HepG2 (cell line): ENCODE measurements at regions not wholly inside any gene's neighbourhood (a gene's known extent, or its start where the extent isn't known, plus 50 kb on each side); places are given as distances from the start of the nearest gene placed in this dataset.

Experiments used
- ATAC-seq: fragments of 200-7000 bp; cut with Tn5 transposase; 3 replicates; pipeline ENCODE4 v1.9.1; 2020; ENCODE audit warnings: mild to moderate bottlenecking, moderate library complexity
- BruUV-seq: library from RNA; stranded (reverse); fragments of 400-500 nt; replicated peaks from 2 replicates; lab custom pipeline; 2021; lab: Mats Ljungman, UMichigan
- CTCF ChIA-PET: fragments of 300-600 bp; formaldehyde crosslinking; extraction: SDS; loops from one replicate; lab custom pipeline; 2021; ENCODE audit warnings: low total read pairs, inconsistent platforms, low intra/inter-chr PET ratio; lab: Yijun Ruan, JAX
- POLR2A ChIA-PET: fragments of 350-600 bp; sonication (Branson Sonifier 250); formaldehyde crosslinking; loops from one replicate; lab custom pipeline; 2020; ENCODE audit warnings: antibody characterized with exemption, inconsistent platforms; lab: Yijun Ruan, JAX
- DNase-seq: peaks from one replicate; pipeline ENCODE4 v3.0.0-alpha.2; 2015; ENCODE audit warnings: low spot score
- FAIRE-seq: peaks from 3 replicates; lab custom pipeline; 2011; peaks lifted over from hg19 to GRCh38; lab: Jason Lieb, UNC
- H2AFZ ChIP-seq: one replicate; pipeline ENCODE4 v1.6.1; 2011; ENCODE audit warnings: low read length, inconsistent platforms
- H3K27ac ChIP-seq: fragments of 300-600 bp; 3 replicates; pipeline ENCODE4 v1.8.0; 2011; ENCODE audit warnings: mixed run types, mild to moderate bottlenecking, mixed read lengths, low read length, inconsistent platforms; ENCODE audit not compliant: insufficient read depth; ENCODE audit errors: extremely low read length
- H3K27me3 ChIP-seq, 2 experiments: fragments of 200-600 bp in 1 of 2; 2 replicates in 1 of 2; 3 replicates in 1 of 2; pipeline versions ENCODE4 v1.6.0 to v1.8.0; 2011; ENCODE audit warnings: low read length in 2 of 2, mild to moderate bottlenecking in 2 of 2, moderate library complexity in 2 of 2, inconsistent platforms in 1 of 2; ENCODE audit not compliant: insufficient read depth in 2 of 2, control insufficient read depth in 1 of 2
- H3K36me3 ChIP-seq, 2 experiments: fragments of 200-600 bp in 1 of 2; replicated peaks in 1 of 2; 2 replicates in 1 of 2; 3 replicates in 1 of 2; pipeline versions ENCODE4 v1.5.1 to v1.8.0; 2011; ENCODE audit warnings: low read length in 2 of 2, inconsistent platforms in 1 of 2; ENCODE audit not compliant: insufficient read depth in 2 of 2, control insufficient read depth in 1 of 2
- H3K4me1 ChIP-seq: 2 replicates; pipeline ENCODE4 v1.5.1; 2012; ENCODE audit warnings: low read length, inconsistent platforms; ENCODE audit not compliant: insufficient read depth
- H3K4me2 ChIP-seq: 2 replicates; pipeline ENCODE4 v1.6.0; 2011; ENCODE audit warnings: low read depth, low read length, inconsistent platforms
- H3K4me3 ChIP-seq, 3 experiments: fragments of 200-600 bp in 1 of 3; sonication (generic), shearing (Covaris generic) in 1 of 3; replicated peaks in 1 of 3; 2 replicates each; pipeline ENCODE4 v1.5.1; 2011 to 2016; ENCODE audit warnings: low read length in 3 of 3, inconsistent platforms in 2 of 3, low read depth in 2 of 3, mild to moderate bottlenecking in 2 of 3, control low read depth in 1 of 3, mixed read lengths in 1 of 3; ENCODE audit not compliant: insufficient read depth in 1 of 3
- H3K79me2 ChIP-seq: one replicate; pipeline ENCODE4 v1.6.1; 2011; ENCODE audit warnings: low read length, inconsistent platforms; ENCODE audit not compliant: insufficient read depth
- H3K9ac ChIP-seq: 2 replicates; pipeline ENCODE4 v1.6.0; 2011; ENCODE audit warnings: mild to moderate bottlenecking, low read depth, low read length, inconsistent platforms; ENCODE audit not compliant: insufficient read depth
- H3K9me3 ChIP-seq: 2 replicates; pipeline ENCODE4 v1.5.1; 2012; ENCODE audit warnings: mild to moderate bottlenecking, low read length
- H4K20me1 ChIP-seq: 2 replicates; pipeline ENCODE4 v1.6.0; 2011; ENCODE audit warnings: inconsistent platforms, mild to moderate bottlenecking, low read length, moderate library complexity; ENCODE audit not compliant: insufficient read depth
- ARNT2 ChIP-seq: sonication (generic); formaldehyde crosslinking; IDR thresholded peaks from 2 replicates; pipeline ENCODE4 v1.8.0; 2022; ENCODE audit warnings: mild to moderate bottlenecking, low read depth, missing genetic modification reagents, moderate library complexity
- ATF7 ChIP-seq, 2 experiments: fragments of 450-650 bp in 1 of 2; sonication (generic) in 1 of 2; formaldehyde crosslinking in 1 of 2; IDR thresholded peaks; 2 replicates each; pipeline versions ENCODE4 v1.4.0 to v1.6.1; 2016 to 2020; ENCODE audit warnings: antibody characterized with exemption in 1 of 2, mild to moderate bottlenecking in 1 of 2, missing genetic modification reagents in 1 of 2
- DNMT1 ChIP-seq: sonication (generic); formaldehyde crosslinking; IDR thresholded peaks from 2 replicates; pipeline ENCODE4 v1.5.1; 2020; ENCODE audit warnings: mild to moderate bottlenecking, missing genetic modification reagents
- FOXJ3 ChIP-seq: sonication (generic); formaldehyde crosslinking; IDR thresholded peaks from 2 replicates; pipeline ENCODE4 v1.4.0; 2020; ENCODE audit warnings: missing genetic modification reagents, mild to moderate bottlenecking, borderline replicate concordance
- GTF2F1 ChIP-seq: fragments of 150-350 bp; IDR thresholded peaks from 2 replicates; pipeline ENCODE4 v1.6.1; 2014; ENCODE audit warnings: low read length
- MNT ChIP-seq: fragments of 450-650 bp; IDR thresholded peaks from 2 replicates; pipeline ENCODE4 v1.6.1; 2016
- MTF1 ChIP-seq: sonication (generic); formaldehyde crosslinking; IDR thresholded peaks from 2 replicates; pipeline ENCODE4 v1.5.0; 2020; ENCODE audit warnings: missing genetic modification reagents
- NFYC ChIP-seq: IDR thresholded peaks from 2 replicates; pipeline ENCODE4 v1.6.1; 2016; ENCODE audit warnings: missing genetic modification reagents, missing compliant biosample characterization
- PHF8 ChIP-seq: sonication (generic); formaldehyde crosslinking; IDR thresholded peaks from 2 replicates; pipeline ENCODE4 v1.5.0; 2020; ENCODE audit warnings: missing genetic modification reagents
- RBAK ChIP-seq: sonication (generic); formaldehyde crosslinking; IDR thresholded peaks from 2 replicates; pipeline ENCODE4 v1.5.1; 2020; ENCODE audit warnings: mild to moderate bottlenecking, missing genetic modification reagents
- TAF15 ChIP-seq: fragments of 200-400 bp; formaldehyde crosslinking; IDR thresholded peaks from one replicate; pipeline ENCODE4 v1.6.1; 2018; ENCODE audit warnings: mild to moderate bottlenecking, low read depth, low read length; ENCODE audit not compliant: poor library complexity, severe bottlenecking
- ZNF335 ChIP-seq: sonication (generic); formaldehyde crosslinking; IDR thresholded peaks from 2 replicates; pipeline ENCODE4 v1.4.0; 2020; ENCODE audit warnings: missing genetic modification reagents
- ZNF354B ChIP-seq: sonication (generic); formaldehyde crosslinking; IDR thresholded peaks from 2 replicates; pipeline ENCODE4 v1.8.0; 2022; ENCODE audit warnings: mild to moderate bottlenecking, missing genetic modification reagents
- ZNF513 ChIP-seq: sonication (generic); formaldehyde crosslinking; conservative IDR thresholded peaks from 2 replicates; pipeline ENCODE4 v1.5.0; 2020; ENCODE audit warnings: missing genetic modification reagents
- ZNF713 ChIP-seq: sonication (generic); formaldehyde crosslinking; IDR thresholded peaks from 2 replicates; pipeline ENCODE4 v1.4.0; 2020; ENCODE audit warnings: mild to moderate bottlenecking, missing genetic modification reagents
- WGBS: methylation state at CpG from one replicate; pipeline ENCODE4 v1.1.6; 2017; ENCODE audit warnings: low lambda C conversion rate; 5-methylcytosine and 5-hydroxymethylcytosine counted together
- in situ Hi-C: cut with HindIII; loops from 2 replicates; pipeline ENCODE4 v1.10.0; 2017; ENCODE audit warnings: low pct_unique_long_range_greater_than_20kb; ENCODE audit not compliant: extremely low pct_ligation_motif_present
- intact Hi-C: fragments of 100-400 bp; cut with micrococcal nuclease; formaldehyde crosslinking; loops from one replicate; pipeline ENCODE4 v1.10.0; 2022; ENCODE audit not compliant: unreplicated experiment
- TF ChIP-seq, protein P1 (sequence below): sonication (generic); formaldehyde crosslinking; IDR thresholded peaks from 2 replicates; pipeline ENCODE4 v1.4.0; 2020; ENCODE audit warnings: missing genetic modification reagents
- TF ChIP-seq, protein P2 (sequence below): sonication (generic); formaldehyde crosslinking; IDR thresholded peaks from 2 replicates; pipeline ENCODE4 v1.4.0; 2020; ENCODE audit warnings: missing genetic modification reagents, borderline replicate concordance

GRCh38 chr1:216997069-216997468 lies 273.8 kb upstream of the ESRRG start:
- Histone ChIP-seq H3K4me1 (no peaks in the 10 kb centered on the region), H3K36me3 (no peaks in the 10 kb centered on the region), H3K4me2 (no peak overlapping the region), H2AFZ (no peak overlapping the region), H3K79me2 (no peaks in the 10 kb centered on the region), H3K9ac (no peak overlapping the region), H4K20me1 (no peaks in the 10 kb centered on the region), H3K27ac (no peak overlapping the region), H3K27me3 (no peaks in the 10 kb centered on the region), H3K9me3 (no peaks in the 10 kb centered on the region), H3K4me3 (no peak overlapping the region)
- no TSS peak for BruUV-seq
- 33% methylated on average over 3 of the region's 3 CpGs for WGBS
- CTCF ChIA-PET, result no interaction called here
- in situ Hi-C loops (no loop called here), intact Hi-C loops (no loop called here)
- POLR2A ChIA-PET, result no interaction called here
- FAIRE-seq (no peak), DNase-seq (no peak), ATAC-seq (no peak)
- no peak for TF ChIP-seq TAF15
- no peak for TF ChIP-seq ATF7 (IDR thresholded peaks at IDR 0.05)
- TF ChIP-seq ATF7 (CRISPR knock-in tag; IDR thresholded peaks at IDR 0.05), result no peak
- no peak for TF ChIP-seq GTF2F1
- TF ChIP-seq PHF8 (CRISPR knock-in tag), result no peak
- TF ChIP-seq, protein P1, sequence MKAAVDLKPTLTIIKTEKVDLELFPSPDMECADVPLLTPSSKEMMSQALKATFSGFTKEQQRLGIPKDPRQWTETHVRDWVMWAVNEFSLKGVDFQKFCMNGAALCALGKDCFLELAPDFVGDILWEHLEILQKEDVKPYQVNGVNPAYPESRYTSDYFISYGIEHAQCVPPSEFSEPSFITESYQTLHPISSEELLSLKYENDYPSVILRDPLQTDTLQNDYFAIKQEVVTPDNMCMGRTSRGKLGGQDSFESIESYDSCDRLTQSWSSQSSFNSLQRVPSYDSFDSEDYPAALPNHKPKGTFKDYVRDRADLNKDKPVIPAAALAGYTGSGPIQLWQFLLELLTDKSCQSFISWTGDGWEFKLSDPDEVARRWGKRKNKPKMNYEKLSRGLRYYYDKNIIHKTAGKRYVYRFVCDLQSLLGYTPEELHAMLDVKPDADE (CRISPR knock-in tag), result no peak
- no peak for TF ChIP-seq ZNF713 (CRISPR knock-in tag)
- TF ChIP-seq ZNF354B, result no peak
- no peak for TF ChIP-seq RBAK (CRISPR knock-in tag)
- TF ChIP-seq, protein P2, sequence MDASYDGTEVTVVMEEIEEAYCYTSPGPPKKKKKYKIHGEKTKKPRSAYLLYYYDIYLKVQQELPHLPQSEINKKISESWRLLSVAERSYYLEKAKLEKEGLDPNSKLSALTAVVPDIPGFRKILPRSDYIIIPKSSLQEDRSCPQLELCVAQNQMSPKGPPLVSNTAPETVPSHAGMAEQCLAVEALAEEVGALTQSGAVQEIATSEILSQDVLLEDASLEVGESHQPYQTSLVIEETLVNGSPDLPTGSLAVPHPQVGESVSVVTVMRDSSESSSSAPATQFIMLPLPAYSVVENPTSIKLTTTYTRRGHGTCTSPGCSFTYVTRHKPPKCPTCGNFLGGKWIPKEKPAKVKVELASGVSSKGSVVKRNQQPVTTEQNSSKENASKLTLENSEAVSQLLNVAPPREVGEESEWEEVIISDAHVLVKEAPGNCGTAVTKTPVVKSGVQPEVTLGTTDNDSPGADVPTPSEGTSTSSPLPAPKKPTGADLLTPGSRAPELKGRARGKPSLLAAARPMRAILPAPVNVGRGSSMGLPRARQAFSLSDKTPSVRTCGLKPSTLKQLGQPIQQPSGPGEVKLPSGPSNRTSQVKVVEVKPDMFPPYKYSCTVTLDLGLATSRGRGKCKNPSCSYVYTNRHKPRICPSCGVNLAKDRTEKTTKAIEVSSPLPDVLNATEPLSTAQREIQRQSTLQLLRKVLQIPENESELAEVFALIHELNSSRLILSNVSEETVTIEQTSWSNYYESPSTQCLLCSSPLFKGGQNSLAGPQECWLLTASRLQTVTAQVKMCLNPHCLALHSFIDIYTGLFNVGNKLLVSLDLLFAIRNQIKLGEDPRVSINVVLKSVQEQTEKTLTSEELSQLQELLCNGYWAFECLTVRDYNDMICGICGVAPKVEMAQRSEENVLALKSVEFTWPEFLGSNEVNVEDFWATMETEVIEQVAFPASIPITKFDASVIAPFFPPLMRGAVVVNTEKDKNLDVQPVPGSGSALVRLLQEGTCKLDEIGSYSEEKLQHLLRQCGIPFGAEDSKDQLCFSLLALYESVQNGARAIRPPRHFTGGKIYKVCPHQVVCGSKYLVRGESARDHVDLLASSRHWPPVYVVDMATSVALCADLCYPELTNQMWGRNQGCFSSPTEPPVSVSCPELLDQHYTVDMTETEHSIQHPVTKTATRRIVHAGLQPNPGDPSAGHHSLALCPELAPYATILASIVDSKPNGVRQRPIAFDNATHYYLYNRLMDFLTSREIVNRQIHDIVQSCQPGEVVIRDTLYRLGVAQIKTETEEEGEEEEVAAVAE (CRISPR knock-in tag), result no peak
- TF ChIP-seq ZNF335, result no peak
- TF ChIP-seq MTF1 (CRISPR knock-in tag), result no peak
- TF ChIP-seq FOXJ3 (CRISPR knock-in tag), result no peak
- no peak for TF ChIP-seq MNT
- TF ChIP-seq NFYC (CRISPR knock-in tag), result no peak
- TF ChIP-seq ZNF513 (CRISPR knock-in tag), result no peak
- TF ChIP-seq ARNT2 (CRISPR knock-in tag), result no peak
- no peak for TF ChIP-seq DNMT1 (CRISPR knock-in tag)
